HepG2 (cell line): ENCODE measurements at regions not wholly inside any gene's neighbourhood (a gene's known extent, or its start where the extent isn't known, plus 50 kb on each side); places are given as distances from the start of the nearest gene placed in this dataset.

Source experiments
- ATAC-seq: fragments of 200-7000 bp; cut with Tn5 transposase; 3 replicates; pipeline ENCODE4 v1.9.1; 2020; ENCODE audit warnings: mild to moderate bottlenecking, moderate library complexity
- BruUV-seq: library from RNA; stranded (reverse); fragments of 400-500 nt; replicated peaks from 2 replicates; lab custom pipeline; 2021; lab: Mats Ljungman, UMichigan
- CTCF ChIA-PET: fragments of 300-600 bp; formaldehyde crosslinking; extraction: SDS; loops from one replicate; lab custom pipeline; 2021; ENCODE audit warnings: low total read pairs, inconsistent platforms, low intra/inter-chr PET ratio; lab: Yijun Ruan, JAX
- POLR2A ChIA-PET: fragments of 350-600 bp; sonication (Branson Sonifier 250); formaldehyde crosslinking; loops from one replicate; lab custom pipeline; 2020; ENCODE audit warnings: antibody characterized with exemption, inconsistent platforms; lab: Yijun Ruan, JAX
- DNase-seq: peaks from one replicate; pipeline ENCODE4 v3.0.0-alpha.2; 2015; ENCODE audit warnings: low spot score
- FAIRE-seq: peaks from 3 replicates; lab custom pipeline; 2011; peaks lifted over from hg19 to GRCh38; lab: Jason Lieb, UNC
- H2AFZ ChIP-seq: one replicate; pipeline ENCODE4 v1.6.1; 2011; ENCODE audit warnings: low read length, inconsistent platforms
- H3K27ac ChIP-seq: fragments of 300-600 bp; 3 replicates; pipeline ENCODE4 v1.8.0; 2011; ENCODE audit warnings: mixed run types, mild to moderate bottlenecking, mixed read lengths, low read length, inconsistent platforms; ENCODE audit not compliant: insufficient read depth; ENCODE audit errors: extremely low read length
- H3K27me3 ChIP-seq, 2 experiments: fragments of 200-600 bp in 1 of 2; 2 replicates in 1 of 2; 3 replicates in 1 of 2; pipeline versions ENCODE4 v1.6.0 to v1.8.0; 2011; ENCODE audit warnings: low read length in 2 of 2, mild to moderate bottlenecking in 2 of 2, moderate library complexity in 2 of 2, inconsistent platforms in 1 of 2; ENCODE audit not compliant: insufficient read depth in 2 of 2, control insufficient read depth in 1 of 2
- H3K36me3 ChIP-seq, 2 experiments: fragments of 200-600 bp in 1 of 2; replicated peaks in 1 of 2; 2 replicates in 1 of 2; 3 replicates in 1 of 2; pipeline versions ENCODE4 v1.5.1 to v1.8.0; 2011; ENCODE audit warnings: low read length in 2 of 2, inconsistent platforms in 1 of 2; ENCODE audit not compliant: insufficient read depth in 2 of 2, control insufficient read depth in 1 of 2
- H3K4me1 ChIP-seq: 2 replicates; pipeline ENCODE4 v1.5.1; 2012; ENCODE audit warnings: low read length, inconsistent platforms; ENCODE audit not compliant: insufficient read depth
- H3K4me2 ChIP-seq: 2 replicates; pipeline ENCODE4 v1.6.0; 2011; ENCODE audit warnings: low read depth, low read length, inconsistent platforms
- H3K4me3 ChIP-seq, 3 experiments: fragments of 200-600 bp in 1 of 3; sonication (generic), shearing (Covaris generic) in 1 of 3; replicated peaks in 1 of 3; 2 replicates each; pipeline ENCODE4 v1.5.1; 2011 to 2016; ENCODE audit warnings: low read length in 3 of 3, inconsistent platforms in 2 of 3, low read depth in 2 of 3, mild to moderate bottlenecking in 2 of 3, control low read depth in 1 of 3, mixed read lengths in 1 of 3; ENCODE audit not compliant: insufficient read depth in 1 of 3
- H3K79me2 ChIP-seq: one replicate; pipeline ENCODE4 v1.6.1; 2011; ENCODE audit warnings: low read length, inconsistent platforms; ENCODE audit not compliant: insufficient read depth
- H3K9ac ChIP-seq: 2 replicates; pipeline ENCODE4 v1.6.0; 2011; ENCODE audit warnings: mild to moderate bottlenecking, low read depth, low read length, inconsistent platforms; ENCODE audit not compliant: insufficient read depth
- H3K9me3 ChIP-seq: 2 replicates; pipeline ENCODE4 v1.5.1; 2012; ENCODE audit warnings: mild to moderate bottlenecking, low read length
- H4K20me1 ChIP-seq: 2 replicates; pipeline ENCODE4 v1.6.0; 2011; ENCODE audit warnings: inconsistent platforms, mild to moderate bottlenecking, low read length, moderate library complexity; ENCODE audit not compliant: insufficient read depth
- NAIF1 ChIP-seq: sonication (generic); formaldehyde crosslinking; IDR thresholded peaks from 2 replicates; pipeline ENCODE4 v1.5.0; 2020; ENCODE audit warnings: mild to moderate bottlenecking, missing genetic modification reagents, borderline replicate concordance
- SIX4 ChIP-seq: sonication (generic); formaldehyde crosslinking; IDR thresholded peaks from 2 replicates; pipeline ENCODE4 v1.4.0; 2020; ENCODE audit warnings: missing genetic modification reagents
- STAG1 ChIP-seq: sonication (generic); formaldehyde crosslinking; IDR thresholded peaks from 2 replicates; pipeline ENCODE4 v1.4.0; 2020; ENCODE audit warnings: missing genetic modification reagents
- ZBTB1 ChIP-seq: sonication (generic); formaldehyde crosslinking; IDR thresholded peaks from 2 replicates; pipeline ENCODE4 v1.4.0; 2020; ENCODE audit warnings: missing genetic modification reagents, borderline replicate concordance
- ZNF235 ChIP-seq: sonication (generic); formaldehyde crosslinking; IDR thresholded peaks from 2 replicates; pipeline ENCODE4 v1.8.1; 2023; ENCODE audit warnings: mild to moderate bottlenecking, missing genetic modification reagents, borderline replicate concordance
- ZNF7 ChIP-seq: IDR thresholded peaks from 2 replicates; pipeline ENCODE4 v1.6.1; 2016; ENCODE audit warnings: missing biosample characterization, missing genetic modification reagents
- WGBS: methylation state at CpG from one replicate; pipeline ENCODE4 v1.1.6; 2017; ENCODE audit warnings: low lambda C conversion rate; 5-methylcytosine and 5-hydroxymethylcytosine counted together
- in situ Hi-C: cut with HindIII; loops from 2 replicates; pipeline ENCODE4 v1.10.0; 2017; ENCODE audit warnings: low pct_unique_long_range_greater_than_20kb; ENCODE audit not compliant: extremely low pct_ligation_motif_present
- intact Hi-C: fragments of 100-400 bp; cut with micrococcal nuclease; formaldehyde crosslinking; loops from one replicate; pipeline ENCODE4 v1.10.0; 2022; ENCODE audit not compliant: unreplicated experiment

DNA sequence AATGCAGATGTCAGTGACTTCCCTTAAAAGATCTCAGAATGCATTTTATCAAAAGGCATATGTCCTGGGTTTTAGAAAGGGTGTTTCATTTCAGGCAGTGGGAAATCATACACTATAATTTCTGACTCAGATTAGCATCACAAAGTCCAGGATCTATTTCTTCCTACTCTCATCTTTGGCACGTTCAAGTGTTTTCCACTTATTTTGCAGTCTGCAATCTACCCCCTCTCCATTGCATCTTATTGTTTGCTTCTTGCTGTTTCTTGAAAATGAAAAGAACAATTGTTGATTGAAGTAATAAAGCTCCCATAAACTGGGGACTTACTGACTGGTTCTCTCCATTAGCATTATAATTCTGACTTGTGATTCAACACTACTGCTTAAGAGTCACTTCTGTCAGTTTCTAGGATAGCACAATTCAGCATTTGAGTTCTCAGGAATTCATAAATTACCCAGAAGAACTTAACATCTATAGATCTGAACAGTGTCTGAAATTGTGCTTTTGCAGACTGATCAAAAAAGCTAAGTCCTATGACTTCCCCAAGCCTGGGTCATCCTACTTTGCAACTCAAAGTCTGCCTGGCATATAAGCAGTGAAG lies 332.9 kb downstream of the RASEF start:
- CTCF ChIA-PET, result no interaction called here
- POLR2A ChIA-PET, result no interaction called here
- no peaks in the 10 kb centered on the region for H3K27me3 ChIP-seq
- H3K79me2 ChIP-seq, result no peaks in the 10 kb centered on the region
- no peak overlapping the region for H3K4me2 ChIP-seq
- in situ Hi-C loops (no loop called here), intact Hi-C loops (no loop called here)
- no peaks in the 10 kb centered on the region for H3K9me3 ChIP-seq
- no peaks in the 10 kb centered on the region for H4K20me1 ChIP-seq
- H3K9ac ChIP-seq, result no peak overlapping the region
- no TSS peak for BruUV-seq
- WGBS, result 0% methylated on average over 1 of the region's 1 CpG
- FAIRE-seq (no peak), ATAC-seq (no peak), DNase-seq (no peak)
- H3K4me1 ChIP-seq, result no peaks in the 10 kb centered on the region
- H3K36me3 ChIP-seq, result no peaks in the 10 kb centered on the region
- no peak overlapping the region for H3K27ac ChIP-seq
- no peak overlapping the region for H3K4me3 ChIP-seq
- no peak for TF ChIP-seq STAG1
- no peak overlapping the region for H2AFZ ChIP-seq

GRCh38 chr9:82732928-82733327 lies 330.0 kb downstream of the RASEF start:
- H3K4me3 ChIP-seq, result no peak overlapping the region
- no TSS peak for BruUV-seq
- no peaks in the 10 kb centered on the region for H3K36me3 ChIP-seq
- FAIRE-seq (no peak), ATAC-seq (no peak), DNase-seq (no peak)
- in situ Hi-C loops (no loop called here), intact Hi-C loops (no loop called here)
- H3K9me3 ChIP-seq, result no peaks in the 10 kb centered on the region
- no peaks in the 10 kb centered on the region for H4K20me1 ChIP-seq
- no peak overlapping the region for H2AFZ ChIP-seq
- H3K27ac ChIP-seq, result no peak overlapping the region
- H3K79me2 ChIP-seq, result no peaks in the 10 kb centered on the region
- ChIA-PET POLR2A (no interaction called here), CTCF (no interaction called here)
- no peak overlapping the region for H3K9ac ChIP-seq
- 2% methylated on average over 3 of the region's 3 CpGs for WGBS
- H3K4me1 ChIP-seq, result no peaks in the 10 kb centered on the region
- TF ChIP-seq ZNF7 (CRISPR knock-in tag) (no peak), SIX4 (no peak), NAIF1 (CRISPR knock-in tag) (no peak), ZNF235 (CRISPR knock-in tag) (no peak), ZBTB1 (CRISPR knock-in tag) (no peak)
- no peak overlapping the region for H3K4me2 ChIP-seq
- no peaks in the 10 kb centered on the region for H3K27me3 ChIP-seq
